ENCODE measurements at regions not wholly inside any gene's neighbourhood (a gene's known extent, or its start where the extent isn't known, plus 50 kb on each side); places are given as distances from the start of the nearest gene placed in this dataset.

- H3K4me1 ChIP-seq (replicated peaks in 1 of 2; ENCODE audit: control insufficient read depth in 2 of 2, insufficient read depth in 2 of 2, low read length in 2 of 2), result peaks cover 5 to 20% of the 10 kb centered on the region in 2 experiments; a peak in 4 of 5 replicates
- no TSS peak for BruUV-seq (replicated peaks)
- no peaks in the 10 kb centered on the region for H3K9me1 ChIP-seq (ENCODE audit: control insufficient read depth, insufficient read depth, low read length)
- FAIRE-seq (no peak), ATAC-seq (no peak), DNase-seq (ENCODE audit: extremely low read depth in 1 of 4, low spot score in 3 of 4) (no peak)
- H3K9me3 ChIP-seq (replicated peaks; ENCODE audit: control insufficient read depth, insufficient read depth, low read depth, low read length), result 0 out of 2 replicates have a peak, but pooled peaks cover 3% of the 10 kb centered on the region
- no peaks in the 10 kb centered on the region for H3K27me3 ChIP-seq (ENCODE audit: control insufficient read depth in 2 of 2, insufficient read depth in 2 of 2, low read length in 2 of 2)
- intact Hi-C loops (cut with micrococcal nuclease) (no loop called here), in situ Hi-C loops (cut with MboI) (no loop called here)
- ChIA-PET CTCF (ENCODE audit: low intra/inter-chr PET ratio) (no interaction called here), POLR2A (interaction anchor here (0.7 to 1.6 kb wide), 3 partner anchors 149 to 1783 kb away, joined by 3 to 6 read pairs (median 3); partner anchors contain the start of gene CITED2)
- no peaks in the 10 kb centered on the region for H3K79me2 ChIP-seq (ENCODE audit: control insufficient read depth, insufficient read depth, low read length)
- H3K4me3 ChIP-seq, result no peak overlapping the region
- H3K27ac ChIP-seq (ENCODE audit: extremely low read depth, low read depth, low read length), result no peak overlapping the region
- H4K20me1 ChIP-seq (replicated peaks; ENCODE audit: control insufficient read depth, insufficient read depth, low read length), result no peaks in the 10 kb centered on the region
- H3K4me2 ChIP-seq (ENCODE audit: insufficient read depth, low read length), result no peak overlapping the region
- TF ChIP-seq HMG20B (CRISPR knock-in tag; IDR thresholded peaks at IDR 0.05) (no peak), MCM2 (IDR thresholded peaks at IDR 0.05; ENCODE audit: low read depth) (no peak), ZNF318 (IDR thresholded peaks at IDR 0.05; ENCODE audit: borderline replicate concordance in 1 of 2, low read depth in 1 of 2) (no peak), CEBPB (tag; IDR thresholded peaks at IDR 0.05) (no peak), ZNF512 (tag; IDR thresholded peaks at IDR 0.05) (peak; percentile 33), STAT5B (CRISPR knock-in tag; IDR thresholded peaks at IDR 0.05) (no peak), MTA2 (IDR thresholded peaks at IDR 0.05; ENCODE audit: low read depth) (no peak), ZC3H8 (IDR thresholded peaks at IDR 0.05) (no peak), RAD21 (CRISPR knock-in tag; conservative IDR thresholded peaks at IDR 0.05 in 1 of 2, IDR thresholded peaks at IDR 0.05 in 1 of 2) (no peak)
- H3K36me3 ChIP-seq (ENCODE audit: control insufficient read depth, insufficient read depth, low read length), result no peaks in the 10 kb centered on the region
- H2AFZ ChIP-seq (ENCODE audit: low read depth, low read length), result no peak overlapping the region
- H3K9ac ChIP-seq (ENCODE audit: insufficient read depth in 1 of 2, low read depth in 2 of 2, low read length in 2 of 2), result no peak overlapping the region
- 45% methylated on average over 2 of the region's 2 CpGs for WGBS (ENCODE audit: insufficient coverage, low coverage, missing lambda C conversion rate)
Observed at GRCh38 chr6:139523986-139524385, 149.5 kb upstream of the CITED2 start.

Measured in K562 (cell line).